ENCODE measurements at regions not wholly inside any gene's neighbourhood (a gene's known extent, or its start where the extent isn't known, plus 50 kb on each side); places are given as distances from the start of the nearest gene placed in this dataset.

DNA sequence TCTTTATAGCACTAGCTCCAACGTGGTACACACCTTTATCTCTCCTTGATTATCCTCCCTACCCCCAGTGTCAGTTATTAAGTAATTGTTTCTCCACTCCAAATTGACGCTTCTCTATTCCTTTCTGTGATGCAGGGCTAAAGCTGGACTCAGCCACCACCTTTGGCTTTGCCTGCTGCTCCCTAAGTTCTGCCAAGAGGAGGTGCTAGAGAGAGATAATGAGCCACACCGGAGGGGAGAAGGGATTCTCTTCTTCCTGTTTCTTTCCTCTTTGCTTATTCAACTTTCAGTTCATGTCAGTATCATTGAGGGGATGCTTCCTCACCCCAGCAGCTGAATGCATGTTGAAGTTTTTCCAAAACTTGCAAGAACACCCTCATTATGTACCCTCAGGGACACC lies 176.5 kb downstream of the GBA3 start:
- H3K9me3 Mint-ChIP-seq: peaks cover 0 to 5% (median 3%) of the 10 kb centered on the region in 3 donors
- H3K27ac Mint-ChIP-seq: no peak overlapping the region
- no peaks in the 10 kb centered on the region for H3K4me1 Mint-ChIP-seq
- Histone ChIP-seq H3K27ac (ENCODE audit: low read length) (no peak overlapping the region), H3K4me3 (ENCODE audit: control insufficient read depth in 1 of 2, extremely low read depth in 1 of 2, low read length in 1 of 2) (no peak overlapping the region), H3K4me1 (ENCODE audit: control insufficient read depth in 1 of 2, extremely low read depth in 1 of 2, insufficient read depth in 2 of 2, low read length in 2 of 2) (no peaks in the 10 kb centered on the region), H3K27me3 (replicated peaks in 1 of 2; ENCODE audit: control insufficient read depth in 2 of 2, extremely low read depth in 1 of 2, insufficient read depth in 2 of 2, low read length in 1 of 2) (no peaks in the 10 kb centered on the region), H3K9me3 (no peaks in the 10 kb centered on the region), H3K36me3 (ENCODE audit: control insufficient read depth in 2 of 2, extremely low read depth in 1 of 2, insufficient read depth in 1 of 2, low read length in 1 of 2) (no peaks in the 10 kb centered on the region)
- H3K36me3 Mint-ChIP-seq: no peaks in the 10 kb centered on the region
- H3K4me3 Mint-ChIP-seq: no peak overlapping the region
- ChIA-PET CTCF (no interaction called here), POLR2A (no interaction called here)
- DNase-seq: no peak
- ATAC-seq (replicated peaks in 1 of 4): no peak
- H3K27me3 Mint-ChIP-seq: no peaks in the 10 kb centered on the region
- WGBS (ENCODE audit: insufficient coverage): no CpG with 5 or more reads among the region's 3 CpGs
